ENCODE measurements at regions not wholly inside any gene's neighbourhood (a gene's known extent, or its start where the extent isn't known, plus 50 kb on each side); places are given as distances from the start of the nearest gene placed in this dataset.
A peak's percentile ranks its signal among the peaks of the same experiment; 100 is the strongest.

DNA sequence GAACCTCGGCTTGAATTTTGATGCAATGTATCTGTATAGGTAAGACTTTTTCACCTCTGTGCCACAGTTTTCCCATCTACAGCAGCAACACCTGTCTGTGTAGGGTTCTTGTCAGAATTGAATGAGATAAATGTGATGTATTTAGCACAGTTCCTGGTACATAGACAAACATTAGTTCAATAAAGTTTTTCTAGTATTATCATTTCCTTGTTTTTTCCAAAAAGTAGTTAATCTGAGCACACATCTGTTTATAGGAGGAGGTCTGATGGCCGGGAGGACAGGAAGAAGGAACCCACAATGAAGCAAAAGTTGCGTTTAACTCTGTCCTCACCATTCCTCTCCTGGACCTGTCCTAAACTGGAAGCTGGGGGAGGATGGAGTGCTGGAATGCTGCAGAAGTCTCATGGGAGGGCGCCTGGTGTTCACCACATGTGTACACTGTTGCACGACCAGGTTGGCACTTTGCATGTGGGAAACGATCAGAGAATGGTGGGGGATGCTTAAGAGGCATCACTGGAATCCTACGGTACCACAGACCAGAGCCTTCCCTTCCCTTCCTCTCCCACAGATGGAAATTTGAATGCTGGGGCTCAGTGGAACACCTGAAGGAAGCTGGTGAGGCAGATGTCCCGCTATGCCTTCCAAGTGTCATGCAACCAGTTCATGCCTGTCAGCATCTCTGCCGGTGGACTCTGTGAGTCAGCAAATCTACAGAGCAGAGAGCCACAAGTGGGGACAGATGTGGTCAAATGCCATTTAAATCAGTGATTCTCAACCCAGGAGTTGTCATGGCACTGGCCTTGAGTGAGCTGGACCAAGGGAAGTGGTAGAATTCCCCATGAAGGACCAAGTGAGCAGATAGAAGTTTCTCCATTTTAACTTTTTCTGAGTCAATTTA lies 315.6 kb downstream of the DLEU7 start:
- H2BK15ac ChIP-seq (ENCODE audit: low read depth, low read length), result peak overlapping the region; percentile 93; the same call in 2 of the 3 replicates
- peak overlapping the region; percentile 59 for H2AFZ ChIP-seq (replicated peaks; ENCODE audit: low read length, poor library complexity)
- H4K20me1 ChIP-seq (ENCODE audit: insufficient read depth, low read length), result no peaks in the 10 kb centered on the region
- no peaks in the 10 kb centered on the region for H3K9me3 ChIP-seq (ENCODE audit: control insufficient read depth, insufficient read depth, low read length)
- H3K14ac ChIP-seq (replicated peaks; ENCODE audit: low read depth, low read length), result peak overlapping the region; percentile 78; the same call in 1 of the 2 replicates
- no peak overlapping the region for H3K56ac ChIP-seq (ENCODE audit: extremely low read depth, insufficient read depth, low read length)
- H3K27ac ChIP-seq (ENCODE audit: insufficient read depth, low read length), result peak overlapping the region; percentile 1; the same call in 1 of the 2 replicates
- peak overlapping the region; percentile 86 for H3K4ac ChIP-seq (ENCODE audit: low read depth, low read length)
- no peaks in the 10 kb centered on the region for H3K36me3 ChIP-seq (ENCODE audit: control insufficient read depth, insufficient read depth, low read length)
- peak overlapping the region; percentile 82 for H3K23ac ChIP-seq (ENCODE audit: low read depth, low read length)
- H2BK20ac ChIP-seq (ENCODE audit: low read depth, low read length), result peak overlapping the region; percentile 93
- H2AK9ac ChIP-seq (replicated peaks; ENCODE audit: low read depth, low read length, poor library complexity), result peak overlapping the region; percentile 43
- dilution Hi-C loops (cut with HindIII; ENCODE audit: low sequenced_read_pairs, unreplicated experiment) (no loop called here), intact Hi-C loops (cut with micrococcal nuclease) (loop anchor here (5.0 kb wide), 1 partner anchor 106 kb away; no protein-coding TSS in a partner anchor), in situ Hi-C loops (cut with MboI; ENCODE audit: low sequenced_read_pairs) (loop anchor here (10.0 kb wide), 2 partner anchors 543 to 853 kb away; no protein-coding TSS in a partner anchor)
- H3K79me1 ChIP-seq (ENCODE audit: low read depth in 1 of 2, low read length in 2 of 2), result no peaks in the 10 kb centered on the region
- 80% methylated on average over 1 of the region's 9 CpGs; no CpG with 5 or more reads in 1 of the 2 experiments for WGBS, 2 experiments (ENCODE audit: extremely low coverage in 2 of 2, insufficient read length in 1 of 2)
- CTCF ChIA-PET, result no interaction called here
- peak overlapping the region in 1 of 2 experiments; percentile 77; a peak in 2 of 4 replicates for H4K8ac ChIP-seq (ENCODE audit: low read depth in 2 of 2, low read length in 2 of 2)
- H3K27me3 ChIP-seq (ENCODE audit: control insufficient read depth, insufficient read depth, low read length), result no peaks in the 10 kb centered on the region
- H4K91ac ChIP-seq (ENCODE audit: insufficient read depth, low read depth, low read length), result peak overlapping the region; percentile 81
- H3K4me2 ChIP-seq (ENCODE audit: low read depth, low read length), result no peak overlapping the region
- peak overlapping the region; percentile 92 for H2BK120ac ChIP-seq (ENCODE audit: low read depth, low read length)
- POLR2A ChIA-PET (ENCODE audit: unreplicated experiment), result no interaction called here
- H3K9me1 ChIP-seq (ENCODE audit: insufficient read depth, low read length), result peaks cover 5% of the 10 kb centered on the region; the same call in 1 of the 2 replicates
- TF ChIP-seq RFX5 (IDR thresholded peaks at IDR 0.05; ENCODE audit: low read depth, low read length), result no peak
- no peak for TF ChIP-seq SMC3 (IDR thresholded peaks at IDR 0.05; ENCODE audit: low read depth, low read length)
- 0 out of 2 replicates have a peak, but pooled peaks have one; percentile 11 for TF ChIP-seq MAFK (IDR thresholded peaks at IDR 0.05; ENCODE audit: low read depth, low read length)
- no peak for DNase-seq
- H3K9ac ChIP-seq (ENCODE audit: low read depth, low read length), result no peak overlapping the region
- peak overlapping the region; percentile 97 for H2BK5ac ChIP-seq (ENCODE audit: low read depth, low read length, poor library complexity, severe bottlenecking)
- peaks cover 18% of the 10 kb centered on the region for H3K4me1 ChIP-seq (ENCODE audit: control insufficient read depth, insufficient read depth, low read length)
- peak overlapping the region; percentile 53 for H3K18ac ChIP-seq (ENCODE audit: low read depth, low read length)
- H2AK5ac ChIP-seq (ENCODE audit: low read depth, low read length), result peak overlapping the region; percentile 85; the same call in 1 of the 2 replicates
- no peak overlapping the region for H3K4me3 ChIP-seq (ENCODE audit: insufficient read depth, low read depth, low read length)
- no peak for ATAC-seq (ENCODE audit: low read depth)
- no TSS peak for BruUV-seq (replicated peaks)
- peak overlapping the region; percentile 51 for H4K5ac ChIP-seq (ENCODE audit: low read depth, low read length)
